ENCODE measurements at regions not wholly inside any gene's neighbourhood (a gene's known extent, or its start where the extent isn't known, plus 50 kb on each side); places are given as distances from the start of the nearest gene placed in this dataset.

DNA sequence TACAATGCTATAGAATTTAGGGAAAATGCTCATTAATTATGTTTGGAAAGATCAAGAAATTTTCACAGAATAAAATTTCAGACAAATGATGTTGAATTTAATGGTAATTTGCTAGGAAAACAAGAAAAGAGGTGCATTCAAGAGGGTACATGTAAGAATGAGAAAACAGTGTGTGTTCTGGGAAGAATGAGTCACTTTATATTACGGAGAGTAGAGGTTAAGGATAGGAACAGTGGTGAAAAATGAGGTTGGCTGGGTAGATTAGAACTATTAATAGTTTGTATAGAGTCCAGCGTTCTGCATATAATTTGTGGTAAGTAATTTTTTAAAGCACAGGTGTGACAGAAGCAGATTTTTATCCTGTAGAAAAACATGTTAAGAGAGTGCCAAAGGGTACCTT is 336.7 kb upstream of the MBL2 start:
- no peak for DNase-seq (ENCODE audit: low read depth)
- no peak overlapping the region for H3K4me3 ChIP-seq (ENCODE audit: low read depth, low read length)
- TF ChIP-seq, protein P1, sequence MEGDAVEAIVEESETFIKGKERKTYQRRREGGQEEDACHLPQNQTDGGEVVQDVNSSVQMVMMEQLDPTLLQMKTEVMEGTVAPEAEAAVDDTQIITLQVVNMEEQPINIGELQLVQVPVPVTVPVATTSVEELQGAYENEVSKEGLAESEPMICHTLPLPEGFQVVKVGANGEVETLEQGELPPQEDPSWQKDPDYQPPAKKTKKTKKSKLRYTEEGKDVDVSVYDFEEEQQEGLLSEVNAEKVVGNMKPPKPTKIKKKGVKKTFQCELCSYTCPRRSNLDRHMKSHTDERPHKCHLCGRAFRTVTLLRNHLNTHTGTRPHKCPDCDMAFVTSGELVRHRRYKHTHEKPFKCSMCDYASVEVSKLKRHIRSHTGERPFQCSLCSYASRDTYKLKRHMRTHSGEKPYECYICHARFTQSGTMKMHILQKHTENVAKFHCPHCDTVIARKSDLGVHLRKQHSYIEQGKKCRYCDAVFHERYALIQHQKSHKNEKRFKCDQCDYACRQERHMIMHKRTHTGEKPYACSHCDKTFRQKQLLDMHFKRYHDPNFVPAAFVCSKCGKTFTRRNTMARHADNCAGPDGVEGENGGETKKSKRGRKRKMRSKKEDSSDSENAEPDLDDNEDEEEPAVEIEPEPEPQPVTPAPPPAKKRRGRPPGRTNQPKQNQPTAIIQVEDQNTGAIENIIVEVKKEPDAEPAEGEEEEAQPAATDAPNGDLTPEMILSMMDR (IDR thresholded peaks at IDR 0.05; ENCODE audit: insufficient read depth, low read depth, low read length), result no peak

DNA sequence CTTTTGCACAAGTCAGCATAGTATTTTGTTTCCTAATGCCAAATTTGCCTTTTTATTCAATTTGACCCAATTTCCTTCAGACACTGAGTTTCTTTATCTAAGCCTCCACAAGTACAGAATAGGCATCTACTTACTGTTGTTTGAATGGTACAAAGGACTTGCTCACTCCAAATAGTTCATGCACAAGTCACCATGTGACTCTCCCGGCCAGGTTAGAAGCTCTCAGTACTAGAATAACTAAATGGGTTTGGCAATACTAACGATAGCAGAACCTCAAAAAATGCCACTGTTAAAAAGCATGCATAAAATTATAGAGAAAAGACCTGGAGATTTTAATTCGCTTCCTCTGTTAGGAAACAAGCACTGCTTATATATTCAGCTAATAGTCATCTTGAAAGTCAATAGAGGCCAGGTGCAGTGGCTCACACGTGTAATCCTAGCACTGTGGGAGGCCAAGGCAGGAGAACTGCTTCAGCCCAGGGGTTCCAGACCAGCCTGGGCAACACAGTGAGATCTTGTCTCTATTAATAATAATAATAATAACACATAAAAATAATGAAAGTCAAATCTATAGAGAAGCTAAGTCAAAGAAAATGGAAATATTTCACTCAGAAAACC is 335.8 kb upstream of the MBL2 start:
- H3K4me3 ChIP-seq (ENCODE audit: low read depth, low read length), result no peak overlapping the region
- DNase-seq (ENCODE audit: low read depth), result no peak
- TF ChIP-seq, protein P1 (IDR thresholded peaks at IDR 0.05; ENCODE audit: insufficient read depth, low read depth, low read length), result no peak

DNA sequence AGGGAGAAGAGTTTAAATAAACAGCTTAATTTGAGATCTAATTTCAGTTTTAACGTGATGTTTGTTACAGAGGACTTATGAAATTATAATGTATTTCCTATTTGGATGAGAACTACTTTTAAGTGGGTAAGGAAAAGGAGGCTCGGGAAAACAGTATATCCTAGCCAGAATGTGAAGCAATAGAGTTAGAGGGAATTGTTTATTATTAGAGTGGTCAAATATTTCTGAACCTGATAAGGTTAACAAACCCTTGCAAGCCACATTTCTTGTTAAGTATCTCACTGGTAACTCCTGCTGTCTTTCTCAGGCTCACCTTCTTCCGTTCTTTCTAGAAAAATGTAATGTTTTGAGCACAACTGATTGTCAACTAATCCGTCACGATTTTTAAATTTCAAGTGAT is 335.1 kb upstream of the MBL2 start:
- H3K4me3 ChIP-seq (ENCODE audit: low read depth, low read length), result no peak overlapping the region
- DNase-seq (ENCODE audit: low read depth), result no peak
- TF ChIP-seq, protein P1 (IDR thresholded peaks at IDR 0.05; ENCODE audit: insufficient read depth, low read depth, low read length), result no peak

DNA sequence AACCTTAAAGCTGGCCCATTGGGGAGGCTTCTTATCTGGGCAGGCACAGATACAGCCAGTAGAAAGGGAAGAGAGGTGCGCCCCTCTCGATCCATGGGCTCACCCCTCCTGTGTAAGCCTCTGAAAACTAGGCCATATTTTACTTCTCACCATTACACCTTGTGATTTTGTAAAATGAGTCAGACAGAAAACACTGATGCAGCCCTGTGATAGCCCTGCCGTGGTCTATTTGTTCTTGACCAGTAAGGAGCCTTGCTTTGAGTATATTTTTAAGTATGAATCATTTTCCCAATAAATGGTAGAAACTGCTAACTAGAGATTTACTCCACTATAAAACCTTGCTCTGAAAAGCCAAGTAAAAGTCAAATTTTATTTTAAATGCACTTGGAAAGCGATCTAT is 329.8 kb upstream of the MBL2 start:
- TF ChIP-seq, protein P1 (IDR thresholded peaks at IDR 0.05; ENCODE audit: insufficient read depth, low read depth, low read length), result no peak
- DNase-seq (ENCODE audit: low read depth), result no peak
- H3K4me3 ChIP-seq (ENCODE audit: low read depth, low read length), result no peak overlapping the region

DNA sequence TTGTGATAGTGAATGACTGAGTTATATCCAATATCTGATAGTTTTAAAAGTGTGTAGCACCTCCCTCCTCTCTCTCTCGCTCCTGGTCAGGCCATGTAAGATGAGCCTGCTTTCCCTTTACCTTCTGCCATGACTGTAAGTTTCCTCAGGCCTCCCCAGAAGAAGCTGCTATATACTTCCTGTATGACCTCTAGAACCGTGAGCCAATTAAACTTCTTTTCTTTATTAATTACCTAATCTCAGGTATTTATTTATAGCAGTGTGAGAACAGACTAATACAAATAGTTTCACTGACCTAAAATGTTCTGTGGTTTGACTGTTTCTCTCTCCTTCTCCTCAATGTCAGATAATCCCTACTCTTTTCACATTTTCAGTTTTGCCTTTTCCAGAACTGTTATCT is 321.3 kb upstream of the MBL2 start:
- H3K4me3 ChIP-seq (ENCODE audit: low read depth, low read length), result no peak overlapping the region
- TF ChIP-seq, protein P1 (IDR thresholded peaks at IDR 0.05; ENCODE audit: insufficient read depth, low read depth, low read length), result no peak
- DNase-seq (ENCODE audit: low read depth), result no peak

DNA sequence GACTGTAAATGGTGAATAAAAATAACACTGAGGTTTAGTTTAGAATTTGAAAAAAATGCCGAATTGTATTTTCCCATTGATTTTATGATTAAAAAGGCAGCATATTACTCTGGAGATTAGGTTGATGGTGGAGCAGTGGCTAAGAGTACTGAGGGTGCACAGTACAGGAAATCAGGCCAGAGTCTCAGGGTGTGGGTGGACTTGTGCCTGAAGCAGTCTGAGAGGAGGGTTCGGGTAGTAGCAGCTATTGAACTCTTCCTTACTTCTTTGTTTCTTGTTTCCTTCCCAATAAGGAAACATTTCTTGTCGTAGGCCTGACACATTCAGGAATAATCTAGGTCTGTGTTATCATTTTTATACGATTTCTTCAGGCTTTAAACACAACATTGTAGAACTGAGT is 319.0 kb upstream of the MBL2 start:
- TF ChIP-seq, protein P1 (IDR thresholded peaks at IDR 0.05; ENCODE audit: insufficient read depth, low read depth, low read length), result no peak
- no peak overlapping the region for H3K4me3 ChIP-seq (ENCODE audit: low read depth, low read length)
- DNase-seq (ENCODE audit: low read depth), result no peak

DNA sequence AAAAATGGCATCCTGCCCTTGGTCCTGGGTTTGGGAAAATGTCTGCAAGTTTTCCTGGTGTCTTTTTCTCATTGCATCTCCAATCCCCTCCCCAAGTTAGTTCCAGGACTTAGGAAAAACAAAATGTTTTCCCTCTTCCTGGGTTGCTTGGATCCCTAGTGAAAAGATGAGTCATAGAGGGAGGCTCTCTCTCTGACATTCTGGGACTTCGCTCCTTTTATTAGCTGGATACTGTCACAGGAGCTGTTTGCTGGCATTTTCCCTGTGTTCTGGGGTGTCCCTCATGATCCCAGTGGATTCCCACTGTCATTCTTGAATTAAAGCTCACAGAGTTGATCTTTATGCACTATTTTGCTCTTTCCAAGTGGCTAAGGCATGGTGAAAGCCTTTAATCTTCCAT is 316.4 kb upstream of the MBL2 start:
- DNase-seq (ENCODE audit: low read depth), result no peak
- TF ChIP-seq, protein P1 (IDR thresholded peaks at IDR 0.05; ENCODE audit: insufficient read depth, low read depth, low read length), result no peak
- no peak overlapping the region for H3K4me3 ChIP-seq (ENCODE audit: low read depth, low read length)
